Midbrain (tissue), 1 donor: ENCODE measurements at regions not wholly inside any gene's neighbourhood (a gene's known extent, or its start where the extent isn't known, plus 50 kb on each side); places are given as distances from the start of the nearest gene placed in this dataset.
"Not testable (repeated sequence)": the region's sequence is repeated elsewhere in the genome, so short reads cannot be mapped to it uniquely, and the experiment has no call there.

Experiments used
- DNase-seq: peaks from one replicate; lab custom pipeline; 2025; lab: John Stamatoyannopoulos, UW

GRCh38 chr17:52892334-52892733 lies 733.8 kb upstream of the CA10 start:
- no peak for DNase-seq

- no peak for DNase-seq
Observed at GRCh38 chr17:52885882-52886281, 727.4 kb upstream of the CA10 start.

- DNase-seq: not testable (repeated sequence)
Observed at GRCh38 chr17:52883907-52884491, 725.5 kb upstream of the CA10 start.

- DNase-seq: not testable (repeated sequence)
Observed at GRCh38 chr17:52846767-52847166, 688.3 kb upstream of the CA10 start.

- DNase-seq: no peak
Observed at GRCh38 chr17:52841971-52842370, 683.5 kb upstream of the CA10 start.

GRCh38 chr17:52837492-52837891 lies 679.0 kb upstream of the CA10 start:
- DNase-seq: no peak

GRCh38 chr17:52831536-52831935 lies 673.0 kb upstream of the CA10 start:
- DNase-seq: no peak

GRCh38 chr17:52828621-52829020 lies 670.1 kb upstream of the CA10 start:
- DNase-seq: no peak

- DNase-seq: no peak
Observed at GRCh38 chr17:52827526-52827925, 669.0 kb upstream of the CA10 start.

- DNase-seq: no peak
Observed at GRCh38 chr17:52824542-52824941, 666.0 kb upstream of the CA10 start.

GRCh38 chr17:52823155-52823554 lies 664.6 kb upstream of the CA10 start:
- no peak for DNase-seq

GRCh38 chr17:52790359-52790955 lies 631.9 kb upstream of the CA10 start:
- no peak for DNase-seq

- no peak for DNase-seq
Observed at GRCh38 chr17:52789829-52790228, 631.3 kb upstream of the CA10 start.

- DNase-seq: no peak
Observed at GRCh38 chr17:52776234-52776633, 617.7 kb upstream of the CA10 start.

- DNase-seq: no peak
Observed at GRCh38 chr17:52762794-52763167, 604.3 kb upstream of the CA10 start.

- DNase-seq: no peak
Observed at GRCh38 chr17:52762147-52762793, 603.8 kb upstream of the CA10 start.

- DNase-seq: no peak
Observed at GRCh38 chr17:52759864-52760263, 601.4 kb upstream of the CA10 start.

GRCh38 chr17:52758481-52758880 lies 600.0 kb upstream of the CA10 start:
- no peak for DNase-seq

- DNase-seq: no peak
Observed at GRCh38 chr17:52756746-52757145, 598.2 kb upstream of the CA10 start.

GRCh38 chr17:52754838-52755237 lies 596.3 kb upstream of the CA10 start:
- DNase-seq: no peak

GRCh38 chr17:52751051-52751450 lies 592.5 kb upstream of the CA10 start:
- no peak for DNase-seq

GRCh38 chr17:52744179-52744578 lies 585.7 kb upstream of the CA10 start:
- DNase-seq: no peak

GRCh38 chr17:52740006-52740405 lies 581.5 kb upstream of the CA10 start:
- no peak for DNase-seq

- no peak for DNase-seq
Observed at GRCh38 chr17:52738791-52739190, 580.3 kb upstream of the CA10 start.
